ENCODE measurements at regions not wholly inside any gene's neighbourhood (a gene's known extent, or its start where the extent isn't known, plus 50 kb on each side); places are given as distances from the start of the nearest gene placed in this dataset.

DNA sequence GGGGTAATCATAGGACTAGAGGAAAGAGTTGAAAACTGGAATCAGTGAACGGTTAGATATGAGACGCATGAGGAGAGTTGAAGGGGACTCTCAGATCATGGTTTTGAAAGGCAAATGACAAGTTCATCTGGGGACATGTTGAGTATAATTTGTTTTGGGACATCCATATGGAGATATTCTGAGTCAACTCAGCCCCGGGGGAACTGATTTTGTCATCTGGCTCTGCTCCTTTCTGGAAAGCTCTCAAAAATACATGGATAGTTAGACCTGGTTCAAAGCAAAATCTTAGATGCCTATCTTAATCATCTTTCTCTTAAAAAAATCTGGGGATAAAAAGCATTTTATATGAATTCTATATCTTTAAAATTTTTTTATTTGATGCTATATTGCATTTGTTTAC is 161.2 kb downstream of the SNX18 start:
- no peak for DNase-seq

GRCh38 chr5:54676481-54677340 is 159.2 kb downstream of the SNX18 start:
- ATAC-seq (no peak), DNase-seq (no peak)
- intact Hi-C loops (cut with DNase I), result no loop called here

More for the DNA sequence above, 161.2 kb downstream of the SNX18 start:
- no peak for ATAC-seq
- intact Hi-C loops (cut with DNase I), result no loop called here

- peak; percentile 50 for DNase-seq
- peak; percentile 74 to 91 for ATAC-seq
- intact Hi-C loops (cut with DNase I), result loop anchor here in 1 of 2 donors (5.0 kb wide), 1 partner anchor 39 kb away; no protein-coding TSS in a partner anchor
Observed at GRCh38 chr5:54673523-54674225, 156.1 kb downstream of the SNX18 start.

GRCh38 chr5:54672871-54673270 is 155.3 kb downstream of the SNX18 start:
- no peak for ATAC-seq
- intact Hi-C loops (cut with DNase I), result loop anchor here in 1 of 2 donors (5.0 kb wide), 1 partner anchor 39 kb away; no protein-coding TSS in a partner anchor

GRCh38 chr5:54671681-54672080 is 154.1 kb downstream of the SNX18 start:
- ATAC-seq (no peak), DNase-seq (no peak)
- intact Hi-C loops (cut with DNase I), result loop anchor here in 1 of 2 donors (5.0 kb wide), 1 partner anchor 41 kb away; no protein-coding TSS in a partner anchor

More at GRCh38 chr5:54672871-54673270, 155.3 kb downstream of the SNX18 start:
- DNase-seq, result no peak

GRCh38 chr5:54671111-54671531 is 153.6 kb downstream of the SNX18 start:
- ATAC-seq (peak; percentile 41 to 43), DNase-seq (no peak)
- intact Hi-C loops (cut with DNase I), result loop anchor here in 1 of 2 donors (5.0 kb wide), 1 partner anchor 41 kb away; no protein-coding TSS in a partner anchor

GRCh38 chr5:54670281-54670680 is 152.7 kb downstream of the SNX18 start:
- intact Hi-C loops (cut with DNase I), result loop anchor here in 1 of 2 donors (5.0 kb wide), 1 partner anchor 42 kb away; no protein-coding TSS in a partner anchor
- ATAC-seq, result no peak
- DNase-seq, result no peak

- no peak for DNase-seq
- intact Hi-C loops (cut with DNase I), result loop anchor here in 1 of 2 donors (5.0 kb wide), 1 partner anchor 42 kb away; no protein-coding TSS in a partner anchor
- ATAC-seq, result no peak
Observed at GRCh38 chr5:54669845-54670244, 152.3 kb downstream of the SNX18 start.

GRCh38 chr5:54669285-54669684 is 151.7 kb downstream of the SNX18 start:
- DNase-seq, result no peak

DNA sequence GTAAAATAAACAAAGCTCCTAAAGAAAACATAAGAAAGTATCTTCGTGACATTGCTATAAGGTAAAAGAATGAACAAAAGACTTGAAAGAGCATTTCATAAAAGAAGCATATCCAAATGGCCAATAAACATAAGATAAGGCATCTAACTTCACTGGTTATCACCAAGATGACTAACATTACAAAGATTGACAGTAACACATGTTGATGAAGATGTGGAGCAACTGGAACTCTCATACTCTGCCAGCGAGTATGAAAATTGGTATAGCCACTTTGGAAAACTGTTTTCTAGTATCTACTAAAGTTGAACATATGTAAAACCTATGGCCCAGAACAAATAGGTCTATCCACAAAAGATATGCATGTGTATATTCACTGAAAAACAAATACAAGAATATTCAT is 150.5 kb downstream of the SNX18 start:
- intact Hi-C loops (cut with DNase I), result no loop called here
- no peak for ATAC-seq
- DNase-seq, result no peak

More at GRCh38 chr5:54669285-54669684, 151.7 kb downstream of the SNX18 start:
- no peak for ATAC-seq
- intact Hi-C loops (cut with DNase I), result no loop called here

- ATAC-seq, result no peak
- intact Hi-C loops (cut with DNase I), result no loop called here
- DNase-seq, result no peak
Observed at GRCh38 chr5:54667136-54667535, 149.6 kb downstream of the SNX18 start.

- DNase-seq, result peak; percentile 34
- ATAC-seq, result peak; percentile 72 to 84
- intact Hi-C loops (cut with DNase I), result no loop called here
Observed at GRCh38 chr5:54663866-54664265, 146.3 kb downstream of the SNX18 start.

DNA sequence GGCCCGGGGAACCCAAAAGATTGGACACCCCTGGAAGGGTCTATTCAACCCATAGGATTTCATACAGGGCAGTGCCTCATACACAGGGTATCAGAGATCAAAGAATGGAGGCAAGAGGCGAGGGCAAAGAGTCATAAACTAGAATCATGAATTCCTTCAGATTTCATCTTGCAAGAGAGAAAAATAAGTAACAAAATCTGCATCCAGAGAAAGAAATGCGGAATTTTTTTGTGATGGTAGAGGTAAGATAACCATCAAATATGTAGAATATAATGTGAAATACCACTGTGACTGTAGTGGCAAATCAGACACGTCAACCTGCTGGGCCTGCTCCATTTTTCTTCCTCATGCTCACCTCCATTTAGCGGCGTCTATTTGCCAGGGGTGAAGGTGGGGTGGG is 143.6 kb downstream of the SNX18 start:
- DNase-seq (no peak), ATAC-seq (no peak)
- intact Hi-C loops (cut with DNase I), result no loop called here

DNA sequence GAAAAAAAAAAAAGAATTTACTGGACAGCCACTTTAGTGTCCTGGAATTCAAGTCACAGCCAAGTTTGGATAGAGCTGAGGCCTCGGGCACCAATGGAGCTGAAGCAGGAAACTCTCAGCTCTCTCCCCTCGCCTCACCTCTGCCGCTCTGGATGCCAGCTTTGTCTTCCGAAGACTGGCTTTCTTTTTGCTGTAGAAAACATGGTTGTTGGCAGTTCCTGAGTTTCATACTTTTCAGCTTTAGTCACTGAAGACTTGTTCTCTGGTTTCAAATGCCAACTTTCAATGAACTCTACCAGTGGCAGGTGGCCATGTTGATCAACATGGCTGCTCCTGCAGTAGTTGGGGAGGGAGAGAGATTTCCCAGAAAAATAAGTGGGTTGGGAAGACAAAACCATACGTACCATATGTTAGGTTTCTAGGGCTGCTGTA is 142.2 kb downstream of the SNX18 start:
- intact Hi-C loops (cut with DNase I), result no loop called here
- DNase-seq (no peak), ATAC-seq (peak in 1 of 2 donors; percentile 51)

GRCh38 chr5:54658010-54658409 is 140.5 kb downstream of the SNX18 start:
- peak; percentile 31 for DNase-seq
- ATAC-seq, result peak; percentile 33 to 94
- intact Hi-C loops (cut with DNase I), result no loop called here

DNA sequence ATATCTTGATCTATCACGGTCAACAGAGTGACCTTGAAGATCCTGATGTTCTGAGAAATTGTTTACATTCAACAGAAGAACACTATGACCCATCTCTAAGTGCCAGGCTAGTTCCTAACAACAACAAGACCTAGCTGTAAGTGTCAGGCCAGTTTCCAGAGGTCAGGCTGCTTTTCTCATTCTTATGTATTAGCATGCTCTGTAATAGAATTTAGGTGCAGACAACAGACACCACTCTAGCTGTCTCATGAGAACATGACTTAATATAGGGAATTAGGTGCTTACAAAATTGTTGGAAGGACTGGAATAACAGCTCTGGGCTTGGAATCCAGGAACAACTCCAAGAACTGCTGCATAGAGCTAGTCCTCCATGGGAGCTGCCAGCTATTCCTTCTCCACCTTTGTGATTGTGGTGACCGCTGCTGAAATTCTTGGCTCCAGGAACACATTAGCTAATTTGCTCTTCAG is 138.7 kb downstream of the SNX18 start:
- DNase-seq, result no peak
- intact Hi-C loops (cut with DNase I), result no loop called here

DNA sequence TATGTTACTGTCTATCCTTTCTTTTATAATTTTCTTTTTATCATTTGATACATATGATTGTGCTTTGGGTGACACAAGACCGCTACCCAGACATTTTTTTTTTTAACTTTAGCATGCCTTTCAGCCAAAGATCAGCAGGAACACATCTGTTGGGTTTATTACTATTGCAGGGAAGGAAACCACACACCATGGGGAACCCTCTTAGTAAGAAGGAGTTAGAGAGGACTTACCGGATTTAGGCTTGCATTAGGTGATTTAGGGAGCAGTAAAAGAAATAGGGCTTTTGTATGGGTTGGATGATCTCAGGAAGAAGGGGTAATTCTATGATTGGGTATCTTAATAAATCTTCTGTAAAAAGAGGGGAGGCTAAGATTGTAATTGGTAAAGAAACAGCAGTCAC is 138.2 kb downstream of the SNX18 start:
- intact Hi-C loops (cut with DNase I), result no loop called here
- ATAC-seq (no peak), DNase-seq (no peak)

More for the DNA sequence above, 138.7 kb downstream of the SNX18 start:
- ATAC-seq, result peak; percentile 63 to 72

GRCh38 chr5:54655266-54655665 is 137.7 kb downstream of the SNX18 start:
- intact Hi-C loops (cut with DNase I), result no loop called here
- DNase-seq (no peak), ATAC-seq (no peak)

- intact Hi-C loops (cut with DNase I), result no loop called here
- DNase-seq (no peak), ATAC-seq (no peak)
Observed at GRCh38 chr5:54653956-54654614, 136.5 kb downstream of the SNX18 start.

All from left cardiac atrium (tissue), 4 donors.